SK-N-DZ (cell line): ENCODE measurements at regions not wholly inside any gene's neighbourhood (a gene's known extent, or its start where the extent isn't known, plus 50 kb on each side); places are given as distances from the start of the nearest gene placed in this dataset.

ENCODE experiments used
- DNase-seq: peaks from one replicate; pipeline ENCODE4 v3.0.0-alpha.2; 2015; ENCODE audit warnings: low spot score

DNA sequence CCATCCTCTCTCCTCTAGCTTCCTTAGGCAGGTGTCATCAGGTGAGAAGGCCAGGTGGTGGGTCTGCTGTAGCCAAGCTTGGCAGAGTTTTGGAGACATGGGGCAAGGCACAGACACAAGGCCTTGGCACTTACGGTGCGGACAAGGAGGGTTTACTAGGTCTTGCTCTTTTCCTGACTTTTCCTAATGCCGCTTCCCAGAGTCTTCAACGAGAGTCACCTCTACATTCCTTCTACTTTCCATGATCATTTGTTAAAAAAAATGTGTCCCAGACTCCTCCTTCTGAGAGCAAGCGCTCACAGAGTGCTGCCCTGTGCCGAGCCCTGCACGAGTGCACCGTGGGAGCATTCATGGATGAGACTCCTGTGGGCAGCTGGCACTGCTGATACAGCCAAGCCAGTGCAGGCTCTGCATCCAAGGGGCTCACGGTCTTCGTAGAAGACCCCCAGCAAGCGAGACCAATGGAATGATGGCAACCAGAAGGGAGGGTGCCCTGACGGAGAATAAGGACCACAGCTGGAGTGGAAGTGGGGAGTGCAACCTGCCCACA is 243.0 kb upstream of the MKI67 start:
- DNase-seq: no peak

- DNase-seq: no peak
Observed at GRCh38 chr10:128373071-128373749, 247.0 kb upstream of the MKI67 start.

DNA sequence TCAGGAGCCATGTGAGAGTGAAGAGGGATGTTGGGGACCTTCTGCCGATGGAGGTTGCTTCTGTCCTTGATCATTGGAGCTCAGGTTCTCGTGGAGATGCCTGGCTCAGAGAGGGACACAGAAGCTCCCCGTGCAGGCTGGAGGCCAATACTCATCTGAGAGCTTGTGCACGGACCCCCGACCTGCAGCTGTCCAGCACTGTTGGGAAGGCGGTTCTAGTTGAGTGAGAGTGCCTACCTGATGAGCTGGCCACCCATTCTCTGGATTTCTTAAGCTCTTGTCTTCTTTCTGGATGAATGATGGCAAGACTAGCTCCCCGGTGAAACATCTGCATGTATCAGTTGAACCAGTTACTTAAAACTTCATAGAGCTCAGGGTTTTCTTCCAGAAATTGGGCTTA is 247.6 kb upstream of the MKI67 start:
- no peak for DNase-seq

- DNase-seq: no peak
Observed at GRCh38 chr10:128375171-128375570, 248.9 kb upstream of the MKI67 start.

DNA sequence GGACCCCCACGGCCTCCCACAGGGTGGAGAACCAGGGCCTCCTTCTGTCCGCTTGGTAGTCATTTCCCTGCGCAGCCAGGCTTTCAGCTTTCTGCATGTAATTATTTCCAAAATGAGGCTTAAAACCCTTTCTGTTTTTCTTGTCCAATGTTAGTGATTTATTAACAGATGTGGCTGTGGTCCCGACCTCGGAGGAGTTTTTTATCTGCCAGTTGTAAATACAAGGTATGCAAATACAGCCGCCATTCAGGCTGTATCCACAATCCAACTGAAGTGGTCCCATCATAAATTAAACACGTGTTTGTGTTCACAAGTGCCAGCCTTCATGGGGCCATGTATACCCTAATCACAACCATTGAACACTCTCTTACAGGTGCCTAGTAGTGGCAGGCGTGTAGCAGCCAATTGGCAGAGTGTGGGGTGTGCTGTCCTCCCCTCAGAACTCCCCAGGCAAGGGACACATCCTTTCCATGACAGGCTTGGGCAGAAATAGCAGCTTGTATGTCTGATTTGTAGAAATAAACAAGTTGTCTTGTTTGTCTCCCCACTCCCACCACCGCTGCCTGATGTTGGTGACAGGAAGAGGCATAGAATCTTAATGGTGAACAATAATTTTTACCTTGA is 251.3 kb upstream of the MKI67 start:
- DNase-seq: no peak

- DNase-seq: no peak
Observed at GRCh38 chr10:128377988-128378387, 251.8 kb upstream of the MKI67 start.

DNA sequence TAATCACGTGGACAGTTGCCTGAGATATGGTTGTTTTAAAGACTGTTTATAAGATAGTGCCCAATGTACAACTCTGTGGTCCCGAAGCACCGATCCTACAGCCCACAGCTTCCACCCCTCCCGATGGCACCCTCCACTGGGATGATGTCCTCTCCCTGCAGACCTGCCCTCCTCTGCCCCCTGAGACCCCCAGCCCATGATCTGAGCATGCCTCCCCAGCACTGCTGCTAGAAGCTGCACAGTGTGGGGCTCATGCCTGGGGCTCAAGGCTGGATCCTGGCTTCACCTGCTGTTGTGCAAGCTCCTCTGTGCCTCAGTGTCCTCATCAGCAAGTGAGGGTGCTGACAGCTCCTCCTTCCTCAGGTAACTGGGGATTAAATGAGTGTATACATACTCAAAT is 254.7 kb upstream of the MKI67 start:
- no peak for DNase-seq

DNA sequence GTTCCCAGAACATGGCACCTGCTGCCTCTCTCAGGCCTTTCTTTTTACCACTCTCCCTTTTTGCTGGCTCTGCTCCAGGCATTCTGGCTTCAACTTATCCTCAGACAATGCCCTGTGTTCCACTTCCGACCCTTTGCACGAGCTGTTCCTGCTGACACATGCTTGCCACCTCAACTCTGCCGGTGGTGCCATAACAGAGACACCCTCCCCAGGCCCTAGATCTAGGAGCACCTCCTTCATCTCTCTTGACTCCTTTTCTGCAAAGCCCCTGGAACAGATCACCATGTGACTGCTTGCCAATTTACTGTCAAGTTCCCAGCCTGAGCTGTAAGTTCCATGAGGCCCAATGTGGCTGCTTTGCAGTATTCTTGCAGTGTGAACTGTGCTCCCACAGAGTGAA is 256.0 kb upstream of the MKI67 start:
- DNase-seq: no peak

DNA sequence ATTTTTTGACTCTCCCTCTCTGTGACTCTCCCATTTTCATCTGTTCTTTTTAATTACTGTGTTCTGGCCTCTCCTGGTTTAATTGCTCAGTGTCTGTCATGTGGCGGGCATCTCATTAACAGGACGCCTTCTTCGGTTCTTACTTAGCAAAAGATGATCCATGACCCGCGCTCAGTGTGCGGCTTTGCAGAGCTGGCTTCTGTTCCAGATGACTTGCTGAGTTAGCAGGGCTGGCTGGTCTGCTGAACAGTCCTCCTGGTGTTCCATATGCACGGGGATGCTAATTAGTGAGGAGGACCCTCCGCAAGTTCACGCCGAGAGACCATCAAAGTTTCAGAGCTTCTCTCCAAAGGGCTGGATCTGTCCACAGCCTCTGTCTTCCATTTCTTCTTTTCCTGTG is 258.6 kb upstream of the MKI67 start:
- no peak for DNase-seq

DNA sequence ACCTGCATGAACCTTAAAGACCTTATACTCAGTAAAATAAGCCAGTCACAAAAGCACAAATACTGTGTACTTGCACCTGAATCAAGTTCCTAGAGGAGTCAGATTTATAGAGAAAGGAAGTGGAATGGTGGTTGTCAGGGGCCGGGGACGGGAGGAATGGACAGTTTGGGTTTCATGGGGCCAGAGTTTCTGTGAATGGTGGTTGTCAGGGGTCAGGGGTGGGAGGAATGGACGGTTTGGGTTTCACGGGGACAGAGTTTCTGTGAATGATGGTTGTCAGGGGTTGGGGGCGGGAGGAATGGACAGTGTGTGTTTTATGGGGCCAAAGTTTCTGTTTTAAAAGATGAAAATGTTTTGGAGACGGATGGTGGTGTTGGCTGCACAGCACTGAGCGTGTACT is 260.0 kb upstream of the MKI67 start:
- DNase-seq: no peak

DNA sequence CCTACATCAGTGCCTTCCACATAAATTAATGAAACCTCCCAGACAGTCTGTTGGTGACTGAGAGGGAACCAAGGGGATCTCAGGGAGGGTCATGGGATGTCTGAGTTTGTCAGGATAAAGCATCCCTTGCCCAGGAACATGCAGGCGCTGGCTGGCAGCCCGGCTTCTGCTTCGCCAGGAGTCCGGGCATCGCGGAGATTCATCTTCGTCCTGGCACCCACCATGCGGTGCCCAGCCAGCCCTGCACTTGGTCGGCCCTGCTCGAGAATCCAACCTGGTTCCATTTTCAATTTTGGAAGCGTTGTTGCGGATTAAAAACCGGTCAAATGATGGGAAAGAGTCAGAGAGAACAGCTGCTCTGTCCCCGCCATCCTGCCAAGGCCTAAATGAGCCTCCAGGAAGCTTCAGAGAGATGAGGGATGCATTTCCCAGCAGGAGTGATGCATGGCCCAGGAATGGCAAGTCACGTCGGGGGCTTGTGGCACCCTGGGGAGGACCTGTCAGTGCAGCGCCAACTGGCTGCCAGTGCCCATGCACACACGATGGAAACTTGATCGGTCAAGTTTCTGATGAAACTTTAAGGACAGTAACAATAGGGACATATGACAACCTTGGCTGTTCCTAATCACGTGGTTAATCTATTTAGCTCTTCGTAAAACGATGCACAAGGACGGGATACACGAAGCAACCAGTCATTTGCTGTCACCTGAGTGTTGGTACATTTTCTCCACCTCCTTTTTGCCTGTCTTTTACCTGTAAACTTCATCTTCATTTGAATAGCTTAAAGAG is 260.8 kb upstream of the MKI67 start:
- no peak for DNase-seq

GRCh38 chr10:128390596-128390995 is 264.4 kb upstream of the MKI67 start:
- DNase-seq: no peak

DNA sequence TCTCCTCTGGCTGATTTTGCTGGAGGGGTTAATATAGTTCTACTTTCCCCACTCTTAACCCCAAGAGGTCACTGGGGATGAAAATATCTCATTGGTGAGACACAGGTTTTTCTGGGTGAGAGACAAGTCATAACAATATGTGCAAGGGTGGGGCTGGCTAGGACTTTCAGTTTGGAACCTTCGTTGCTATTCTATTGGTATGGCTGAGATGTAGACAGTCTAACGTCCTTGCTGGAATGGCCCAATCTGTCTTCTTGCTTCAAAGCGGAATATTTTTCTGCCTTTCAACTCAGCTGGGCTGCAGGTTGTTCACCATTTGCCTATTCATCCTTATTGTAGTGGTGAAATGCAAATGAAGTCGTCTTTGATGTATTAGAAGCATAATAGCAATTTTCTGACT is 267.3 kb upstream of the MKI67 start:
- DNase-seq: no peak

- no peak for DNase-seq
Observed at GRCh38 chr10:128398118-128398517, 271.9 kb upstream of the MKI67 start.

GRCh38 chr10:128398999-128399398 is 272.8 kb upstream of the MKI67 start:
- DNase-seq: no peak

DNA sequence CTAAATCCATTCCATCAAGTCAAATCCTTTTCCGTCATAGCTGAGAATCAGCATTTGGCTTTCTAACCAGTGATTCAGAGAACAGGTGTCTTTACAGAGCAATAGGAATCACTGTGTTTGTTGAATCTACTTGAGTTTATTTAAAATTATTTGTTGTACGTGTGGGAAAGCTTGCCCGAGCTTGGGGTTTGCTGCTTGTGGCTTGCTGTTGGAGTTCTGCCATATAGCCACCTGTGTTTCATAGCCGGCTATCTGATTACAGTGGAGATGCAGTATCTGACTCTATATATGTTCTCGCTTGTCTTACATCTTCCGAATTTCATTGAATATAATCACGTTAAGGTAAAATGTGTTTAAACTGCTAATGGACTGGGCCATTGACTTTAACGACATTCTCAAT is 274.3 kb upstream of the MKI67 start:
- no peak for DNase-seq

GRCh38 chr10:128405450-128405849 is 279.2 kb upstream of the MKI67 start:
- DNase-seq: no peak

DNA sequence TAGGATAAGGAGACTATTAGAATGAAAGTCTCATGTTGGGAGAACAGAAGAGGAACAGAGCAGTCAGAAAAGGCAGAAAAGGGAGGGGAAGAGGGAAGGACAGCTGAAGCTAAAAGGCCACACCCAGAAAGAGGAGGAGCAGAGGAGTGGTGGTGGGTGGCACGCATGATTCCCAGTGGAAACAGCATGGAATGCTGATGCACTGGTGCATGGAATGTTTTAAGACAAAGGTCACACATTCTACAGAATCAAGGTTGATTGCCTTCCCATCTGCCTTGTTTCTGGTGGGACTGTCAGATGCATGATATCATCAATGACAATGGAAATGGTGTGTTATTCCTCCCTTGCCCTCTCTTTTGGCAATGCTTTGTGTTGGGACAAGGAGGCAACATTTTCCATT is 285.4 kb upstream of the MKI67 start:
- no peak for DNase-seq

DNA sequence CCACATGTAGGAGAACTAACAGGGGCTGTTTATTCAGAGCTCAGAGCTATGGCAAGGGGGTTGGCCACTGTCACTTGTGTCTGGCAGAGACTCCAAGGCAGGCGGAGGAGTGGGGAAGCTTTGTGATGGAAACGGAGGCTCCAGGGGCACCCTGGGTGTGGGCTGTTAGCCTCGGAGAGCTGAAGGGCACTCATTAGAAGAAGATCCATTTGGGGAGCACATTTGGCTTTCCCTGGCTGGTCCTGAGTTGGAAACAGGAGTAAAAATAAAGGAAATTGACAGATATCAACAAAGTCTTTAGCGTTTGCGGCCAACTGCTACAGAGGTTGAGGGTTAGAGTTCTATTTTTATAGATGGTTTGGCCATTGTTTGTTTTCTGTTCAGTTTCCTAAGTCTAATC is 288.3 kb upstream of the MKI67 start:
- no peak for DNase-seq

GRCh38 chr10:128416231-128416630 is 290.0 kb upstream of the MKI67 start:
- DNase-seq: no peak

DNA sequence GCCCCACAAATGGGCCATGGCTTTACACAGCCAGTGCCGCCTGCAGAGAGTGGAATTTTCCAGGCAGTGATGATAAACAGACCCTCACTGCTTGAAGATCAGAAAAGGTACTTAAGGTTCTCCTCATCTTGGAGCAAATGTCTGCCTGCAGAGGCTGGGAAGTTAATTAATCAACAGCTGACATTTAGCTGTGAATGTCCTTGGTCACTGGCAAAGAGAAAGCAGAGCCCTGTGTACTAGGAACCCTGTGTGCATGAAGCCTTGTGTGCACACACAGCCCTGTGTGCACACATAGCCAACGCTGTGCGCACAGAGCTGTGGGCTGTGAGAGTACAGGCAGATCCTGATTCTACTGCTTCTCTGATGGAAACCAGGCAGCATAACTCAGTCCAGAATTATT is 291.6 kb upstream of the MKI67 start:
- peak; percentile 12 for DNase-seq

DNA sequence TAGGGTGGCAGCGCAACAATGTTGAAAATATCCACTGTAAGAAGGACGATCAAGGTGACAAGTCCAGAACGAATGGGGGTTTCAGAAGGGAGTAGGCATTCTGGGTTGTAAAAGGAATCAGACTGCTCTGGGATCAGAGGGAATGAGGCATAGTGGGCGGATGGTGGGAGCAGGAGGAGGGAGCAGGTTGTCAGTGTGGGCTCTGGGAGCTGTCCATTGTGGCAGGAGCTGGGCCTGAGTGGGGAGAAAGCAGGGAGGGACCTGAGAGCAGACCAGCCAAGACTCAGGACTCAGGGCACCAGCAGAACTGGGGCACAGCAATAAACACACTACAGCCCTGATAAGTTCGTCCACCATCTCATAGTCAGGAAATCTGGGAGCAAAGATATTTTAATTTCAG is 292.6 kb upstream of the MKI67 start:
- DNase-seq: no peak
